ENCODE measurements at regions not wholly inside any gene's neighbourhood (a gene's known extent, or its start where the extent isn't known, plus 50 kb on each side); places are given as distances from the start of the nearest gene placed in this dataset.

DNA sequence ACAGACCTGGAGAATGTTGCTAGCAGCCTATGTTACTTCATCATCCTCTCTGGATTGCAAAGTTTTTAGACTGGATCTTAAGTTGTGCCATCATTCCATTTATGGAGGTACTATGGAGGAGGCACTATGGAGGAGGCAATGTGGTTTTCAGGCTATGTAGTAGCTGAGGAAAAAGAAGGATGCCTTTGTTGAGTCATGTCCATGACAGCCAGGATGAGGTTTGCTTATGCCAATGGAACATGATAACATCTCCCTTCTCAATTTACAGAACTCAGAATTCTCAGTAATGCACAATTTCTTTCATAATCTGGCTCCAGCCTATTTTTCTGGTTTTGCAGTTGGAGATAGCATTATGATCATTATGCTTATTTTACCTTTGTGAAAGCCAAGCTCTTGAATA, 65.9 kb upstream of the TMEM108 start:
- intact Hi-C loops (cut with DNase I; ENCODE audit: low total_unique reads), result no loop called here
- Histone ChIP-seq H3K27ac (no peak overlapping the region), H3K4me3 (no peak overlapping the region), H3K4me1 (no peaks in the 10 kb centered on the region), H3K36me3 (ENCODE audit: low read depth, missing control alignments) (no peaks in the 10 kb centered on the region), H3K27me3 (no peaks in the 10 kb centered on the region), H3K9me3 (no peaks in the 10 kb centered on the region)
- DNase-seq, result no peak
- no peak for TF ChIP-seq POLR2A (IDR thresholded peaks at IDR 0.05)
- TF ChIP-seq, protein P1, sequence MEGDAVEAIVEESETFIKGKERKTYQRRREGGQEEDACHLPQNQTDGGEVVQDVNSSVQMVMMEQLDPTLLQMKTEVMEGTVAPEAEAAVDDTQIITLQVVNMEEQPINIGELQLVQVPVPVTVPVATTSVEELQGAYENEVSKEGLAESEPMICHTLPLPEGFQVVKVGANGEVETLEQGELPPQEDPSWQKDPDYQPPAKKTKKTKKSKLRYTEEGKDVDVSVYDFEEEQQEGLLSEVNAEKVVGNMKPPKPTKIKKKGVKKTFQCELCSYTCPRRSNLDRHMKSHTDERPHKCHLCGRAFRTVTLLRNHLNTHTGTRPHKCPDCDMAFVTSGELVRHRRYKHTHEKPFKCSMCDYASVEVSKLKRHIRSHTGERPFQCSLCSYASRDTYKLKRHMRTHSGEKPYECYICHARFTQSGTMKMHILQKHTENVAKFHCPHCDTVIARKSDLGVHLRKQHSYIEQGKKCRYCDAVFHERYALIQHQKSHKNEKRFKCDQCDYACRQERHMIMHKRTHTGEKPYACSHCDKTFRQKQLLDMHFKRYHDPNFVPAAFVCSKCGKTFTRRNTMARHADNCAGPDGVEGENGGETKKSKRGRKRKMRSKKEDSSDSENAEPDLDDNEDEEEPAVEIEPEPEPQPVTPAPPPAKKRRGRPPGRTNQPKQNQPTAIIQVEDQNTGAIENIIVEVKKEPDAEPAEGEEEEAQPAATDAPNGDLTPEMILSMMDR (IDR thresholded peaks at IDR 0.05), result no peak

DNA sequence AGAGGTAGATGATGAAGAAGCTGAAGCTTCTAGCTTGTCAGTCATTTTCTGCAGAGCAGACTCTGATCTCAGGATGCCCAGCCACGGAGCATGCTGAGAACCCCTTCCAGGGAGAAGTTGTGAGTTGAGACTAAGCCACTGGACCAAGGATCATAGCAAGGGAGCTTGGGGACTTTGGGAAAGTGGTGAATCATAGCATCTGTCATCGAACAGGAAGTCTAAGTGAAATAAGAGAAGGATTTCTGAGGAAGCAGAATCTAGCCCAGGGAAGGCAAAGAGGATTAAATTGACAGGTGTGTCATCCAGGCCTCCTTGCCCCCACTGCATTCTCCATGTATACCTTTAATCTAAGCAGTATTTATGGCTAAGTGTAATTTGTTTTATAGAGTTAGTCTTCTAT, 71.8 kb upstream of the TMEM108 start:
- Histone ChIP-seq H3K27ac (no peak overlapping the region), H3K27me3 (no peaks in the 10 kb centered on the region), H3K9me3 (no peaks in the 10 kb centered on the region), H3K36me3 (ENCODE audit: low read depth, missing control alignments) (no peaks in the 10 kb centered on the region), H3K4me3 (no peak overlapping the region), H3K4me1 (no peaks in the 10 kb centered on the region)
- DNase-seq, result no peak
- intact Hi-C loops (cut with DNase I; ENCODE audit: low total_unique reads), result no loop called here
- no peak for TF ChIP-seq POLR2A (IDR thresholded peaks at IDR 0.05)
- TF ChIP-seq, protein P1 (IDR thresholded peaks at IDR 0.05), result no peak
- WGBS, 2 donors, result 84 to 91% methylated on average over 2 of the region's 2 CpGs

DNA sequence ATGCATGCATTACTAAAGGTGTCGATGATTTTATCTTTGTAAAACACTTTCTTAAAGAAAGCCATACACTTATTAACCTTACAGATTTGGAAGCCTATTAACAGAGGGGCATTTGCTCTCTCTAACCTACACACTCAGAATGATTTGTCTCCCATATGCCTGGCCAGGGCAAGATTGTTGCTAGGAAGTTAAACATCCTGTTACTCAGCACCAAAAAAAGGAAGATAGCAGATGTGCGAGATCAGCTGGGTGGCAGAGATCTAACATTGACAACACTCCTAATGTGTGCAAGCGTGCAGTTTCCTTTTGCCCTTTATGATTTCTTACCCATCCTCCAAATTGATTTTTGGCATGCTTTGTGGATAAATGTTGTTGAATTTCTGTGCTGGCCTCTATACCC, 73.9 kb upstream of the TMEM108 start:
- WGBS, 2 donors, result 60 to 74% methylated on average over 3 of the region's 3 CpGs
- H3K36me3 ChIP-seq (ENCODE audit: low read depth, missing control alignments), result no peaks in the 10 kb centered on the region
- no peak overlapping the region for H3K27ac ChIP-seq
- no peaks in the 10 kb centered on the region for H3K9me3 ChIP-seq
- H3K4me1 ChIP-seq, result no peaks in the 10 kb centered on the region
- no peaks in the 10 kb centered on the region for H3K27me3 ChIP-seq
- TF ChIP-seq, protein P1 (IDR thresholded peaks at IDR 0.05), result no peak
- TF ChIP-seq POLR2A (IDR thresholded peaks at IDR 0.05), result no peak
- no peak overlapping the region for H3K4me3 ChIP-seq
- DNase-seq, result no peak
- intact Hi-C loops (cut with DNase I; ENCODE audit: low total_unique reads), result no loop called here

DNA sequence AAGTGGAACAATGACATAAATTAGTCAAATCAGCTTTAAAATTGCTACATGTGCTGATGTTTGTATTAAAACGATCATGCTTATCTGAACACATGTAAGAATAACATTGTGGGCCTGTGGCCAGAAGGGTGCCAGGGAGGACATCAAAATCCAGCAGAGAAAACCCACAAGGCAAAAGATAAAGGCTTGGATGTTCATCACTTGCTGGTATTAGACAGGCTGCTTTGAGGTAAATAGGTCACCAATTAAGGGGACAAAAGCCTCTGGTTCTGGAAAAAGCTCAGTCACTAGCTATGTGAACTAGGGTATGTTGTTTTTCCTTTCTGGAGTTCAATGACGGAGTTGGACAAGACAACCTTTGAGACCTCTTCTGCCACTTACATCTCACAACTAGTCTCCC, 74.4 kb upstream of the TMEM108 start:
- H3K9me3 ChIP-seq, result no peaks in the 10 kb centered on the region
- H3K27me3 ChIP-seq, result no peaks in the 10 kb centered on the region
- 39 to 49% methylated on average over 2 of the region's 2 CpGs for WGBS, 2 donors
- H3K4me3 ChIP-seq, result no peak overlapping the region
- DNase-seq, result no peak
- no peak overlapping the region for H3K27ac ChIP-seq
- H3K4me1 ChIP-seq, result no peaks in the 10 kb centered on the region
- H3K36me3 ChIP-seq (ENCODE audit: low read depth, missing control alignments), result no peaks in the 10 kb centered on the region
- TF ChIP-seq, protein P1 (IDR thresholded peaks at IDR 0.05), result no peak
- TF ChIP-seq POLR2A (IDR thresholded peaks at IDR 0.05), result no peak
- intact Hi-C loops (cut with DNase I; ENCODE audit: low total_unique reads), result no loop called here

DNA sequence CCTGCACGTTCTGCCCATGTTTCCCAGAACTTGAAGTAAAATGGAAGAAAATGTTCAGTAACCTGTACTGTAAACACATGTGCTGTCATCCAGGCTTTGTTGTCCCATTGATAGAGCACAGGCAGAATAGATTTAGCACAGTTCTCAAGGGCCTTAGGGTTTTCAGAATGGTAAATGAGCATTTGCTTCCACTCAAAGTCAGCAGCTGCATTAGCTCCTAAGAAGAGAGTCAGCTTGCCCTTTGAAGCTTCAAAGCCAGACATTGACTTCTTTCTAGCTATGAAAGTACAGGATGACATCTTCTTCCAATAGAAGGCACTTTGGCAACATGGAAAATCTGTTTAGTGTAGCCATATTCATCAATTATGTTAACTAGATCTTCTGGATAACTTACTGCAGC, 76.2 kb upstream of the TMEM108 start:
- no peaks in the 10 kb centered on the region for H3K36me3 ChIP-seq (ENCODE audit: low read depth, missing control alignments)
- no peaks in the 10 kb centered on the region for H3K27me3 ChIP-seq
- no peak overlapping the region for H3K4me3 ChIP-seq
- no peak for DNase-seq
- intact Hi-C loops (cut with DNase I; ENCODE audit: low total_unique reads), result no loop called here
- H3K9me3 ChIP-seq, result no peaks in the 10 kb centered on the region
- no peak overlapping the region for H3K27ac ChIP-seq
- TF ChIP-seq, protein P1 (IDR thresholded peaks at IDR 0.05), result no peak
- TF ChIP-seq POLR2A (IDR thresholded peaks at IDR 0.05), result no peak
- H3K4me1 ChIP-seq, result no peaks in the 10 kb centered on the region
- 77 to 92% methylated on average over 1 of the region's 1 CpG for WGBS, 2 donors

Data from testis (tissue), 2 donors.